ENCODE measurements at regions not wholly inside any gene's neighbourhood (a gene's known extent, or its start where the extent isn't known, plus 50 kb on each side); places are given as distances from the start of the nearest gene placed in this dataset.

DNA sequence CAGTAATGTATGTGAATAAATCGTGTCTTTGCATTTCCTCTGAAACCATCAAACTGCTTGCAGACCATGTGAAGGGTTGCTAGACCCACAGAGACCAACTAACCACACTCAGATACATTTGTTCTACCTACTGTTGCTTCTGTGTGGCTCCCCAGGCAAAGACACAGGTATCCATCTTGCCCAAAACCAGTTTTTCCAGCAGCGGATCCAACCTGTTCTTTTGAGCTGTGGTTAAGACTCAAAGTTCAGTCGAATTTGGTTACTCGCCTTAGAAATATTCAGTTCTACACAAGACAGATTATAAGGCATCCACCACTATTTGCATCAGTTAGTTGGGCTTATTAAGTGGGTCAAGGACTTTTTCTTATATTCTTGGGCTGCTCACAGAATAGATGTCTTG lies 276.2 kb upstream of the EPHA4 start:
- TF ChIP-seq, protein P1, sequence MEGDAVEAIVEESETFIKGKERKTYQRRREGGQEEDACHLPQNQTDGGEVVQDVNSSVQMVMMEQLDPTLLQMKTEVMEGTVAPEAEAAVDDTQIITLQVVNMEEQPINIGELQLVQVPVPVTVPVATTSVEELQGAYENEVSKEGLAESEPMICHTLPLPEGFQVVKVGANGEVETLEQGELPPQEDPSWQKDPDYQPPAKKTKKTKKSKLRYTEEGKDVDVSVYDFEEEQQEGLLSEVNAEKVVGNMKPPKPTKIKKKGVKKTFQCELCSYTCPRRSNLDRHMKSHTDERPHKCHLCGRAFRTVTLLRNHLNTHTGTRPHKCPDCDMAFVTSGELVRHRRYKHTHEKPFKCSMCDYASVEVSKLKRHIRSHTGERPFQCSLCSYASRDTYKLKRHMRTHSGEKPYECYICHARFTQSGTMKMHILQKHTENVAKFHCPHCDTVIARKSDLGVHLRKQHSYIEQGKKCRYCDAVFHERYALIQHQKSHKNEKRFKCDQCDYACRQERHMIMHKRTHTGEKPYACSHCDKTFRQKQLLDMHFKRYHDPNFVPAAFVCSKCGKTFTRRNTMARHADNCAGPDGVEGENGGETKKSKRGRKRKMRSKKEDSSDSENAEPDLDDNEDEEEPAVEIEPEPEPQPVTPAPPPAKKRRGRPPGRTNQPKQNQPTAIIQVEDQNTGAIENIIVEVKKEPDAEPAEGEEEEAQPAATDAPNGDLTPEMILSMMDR (conservative IDR thresholded peaks at IDR 0.05; ENCODE audit: low read depth in 2 of 2) = no peak
- no peak for TF ChIP-seq EZH2 (IDR thresholded peaks at IDR 0.05; ENCODE audit: low read depth, unreplicated experiment)
- TF ChIP-seq POLR2AphosphoS5 (IDR thresholded peaks at IDR 0.05; ENCODE audit: low read depth) = no peak
- TF ChIP-seq, protein P2, sequence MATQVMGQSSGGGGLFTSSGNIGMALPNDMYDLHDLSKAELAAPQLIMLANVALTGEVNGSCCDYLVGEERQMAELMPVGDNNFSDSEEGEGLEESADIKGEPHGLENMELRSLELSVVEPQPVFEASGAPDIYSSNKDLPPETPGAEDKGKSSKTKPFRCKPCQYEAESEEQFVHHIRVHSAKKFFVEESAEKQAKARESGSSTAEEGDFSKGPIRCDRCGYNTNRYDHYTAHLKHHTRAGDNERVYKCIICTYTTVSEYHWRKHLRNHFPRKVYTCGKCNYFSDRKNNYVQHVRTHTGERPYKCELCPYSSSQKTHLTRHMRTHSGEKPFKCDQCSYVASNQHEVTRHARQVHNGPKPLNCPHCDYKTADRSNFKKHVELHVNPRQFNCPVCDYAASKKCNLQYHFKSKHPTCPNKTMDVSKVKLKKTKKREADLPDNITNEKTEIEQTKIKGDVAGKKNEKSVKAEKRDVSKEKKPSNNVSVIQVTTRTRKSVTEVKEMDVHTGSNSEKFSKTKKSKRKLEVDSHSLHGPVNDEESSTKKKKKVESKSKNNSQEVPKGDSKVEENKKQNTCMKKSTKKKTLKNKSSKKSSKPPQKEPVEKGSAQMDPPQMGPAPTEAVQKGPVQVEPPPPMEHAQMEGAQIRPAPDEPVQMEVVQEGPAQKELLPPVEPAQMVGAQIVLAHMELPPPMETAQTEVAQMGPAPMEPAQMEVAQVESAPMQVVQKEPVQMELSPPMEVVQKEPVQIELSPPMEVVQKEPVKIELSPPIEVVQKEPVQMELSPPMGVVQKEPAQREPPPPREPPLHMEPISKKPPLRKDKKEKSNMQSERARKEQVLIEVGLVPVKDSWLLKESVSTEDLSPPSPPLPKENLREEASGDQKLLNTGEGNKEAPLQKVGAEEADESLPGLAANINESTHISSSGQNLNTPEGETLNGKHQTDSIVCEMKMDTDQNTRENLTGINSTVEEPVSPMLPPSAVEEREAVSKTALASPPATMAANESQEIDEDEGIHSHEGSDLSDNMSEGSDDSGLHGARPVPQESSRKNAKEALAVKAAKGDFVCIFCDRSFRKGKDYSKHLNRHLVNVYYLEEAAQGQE (IDR thresholded peaks at IDR 0.05; ENCODE audit: unreplicated experiment) = no peak
- no peak for TF ChIP-seq CREB1 (CRISPR knock-in tag; IDR thresholded peaks at IDR 0.05; ENCODE audit: low read depth)
- TF ChIP-seq EZH2phosphoT487 (IDR thresholded peaks at IDR 0.05; ENCODE audit: unreplicated experiment) = no peak
- no peak for TF ChIP-seq ZNF114 (CRISPR knock-in tag; IDR thresholded peaks at IDR 0.05)
- TF ChIP-seq JUNB (IDR thresholded peaks at IDR 0.05; ENCODE audit: unreplicated experiment) = no peak
- no peak for TF ChIP-seq NANOG (IDR thresholded peaks at IDR 0.05; ENCODE audit: borderline replicate concordance)
- TF ChIP-seq, protein P3, sequence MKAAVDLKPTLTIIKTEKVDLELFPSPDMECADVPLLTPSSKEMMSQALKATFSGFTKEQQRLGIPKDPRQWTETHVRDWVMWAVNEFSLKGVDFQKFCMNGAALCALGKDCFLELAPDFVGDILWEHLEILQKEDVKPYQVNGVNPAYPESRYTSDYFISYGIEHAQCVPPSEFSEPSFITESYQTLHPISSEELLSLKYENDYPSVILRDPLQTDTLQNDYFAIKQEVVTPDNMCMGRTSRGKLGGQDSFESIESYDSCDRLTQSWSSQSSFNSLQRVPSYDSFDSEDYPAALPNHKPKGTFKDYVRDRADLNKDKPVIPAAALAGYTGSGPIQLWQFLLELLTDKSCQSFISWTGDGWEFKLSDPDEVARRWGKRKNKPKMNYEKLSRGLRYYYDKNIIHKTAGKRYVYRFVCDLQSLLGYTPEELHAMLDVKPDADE (IDR thresholded peaks at IDR 0.05) = no peak
- TF ChIP-seq STAT1 (IDR thresholded peaks at IDR 0.05; ENCODE audit: unreplicated experiment) = no peak
- TF ChIP-seq ZNF331 (CRISPR knock-in tag; IDR thresholded peaks at IDR 0.05; ENCODE audit: low read depth) = no peak
